Panc1 (cell line): ENCODE measurements at regions not wholly inside any gene's neighbourhood (a gene's known extent, or its start where the extent isn't known, plus 50 kb on each side); places are given as distances from the start of the nearest gene placed in this dataset.

Source experiments
- ATAC-seq: fragments of 200-7000 bp; cut with Tn5 transposase; 2 replicates; pipeline ENCODE4 v1.9.1; 2020; ENCODE audit warnings: mild to moderate bottlenecking, moderate library complexity
- BruUV-seq: library from RNA; stranded (reverse); fragments of 400-500 nt; replicated peaks from 2 replicates; lab custom pipeline; 2021; lab: Mats Ljungman, UMichigan
- CTCF ChIA-PET: fragments of 300-600 bp; sonication (Branson Sonifier 250); formaldehyde crosslinking; loops from one replicate; lab custom pipeline; 2022; ENCODE audit warnings: antibody characterized with exemption; lab: Charles Lee
- POLR2A ChIA-PET: fragments of 300-600 bp; sonication (Branson Sonifier 250); formaldehyde crosslinking; loops from one replicate; lab custom pipeline; 2022; ENCODE audit warnings: antibody characterized with exemption; lab: Charles Lee
- DNase-seq: peaks from one replicate; pipeline ENCODE4 v3.0.0-alpha.2; 2010; ENCODE audit warnings: low read depth, low spot score
- H3K27ac ChIP-seq: 2 replicates; pipeline ENCODE4 v1.5.1; 2011; ENCODE audit warnings: mild to moderate bottlenecking, low read length, inconsistent platforms
- H3K27me3 ChIP-seq: fragments of 200-500 bp; sonication (Bioruptor generic); 2 replicates; pipeline ENCODE4 v1.6.0; 2014; ENCODE audit warnings: low read length, inconsistent platforms; ENCODE audit not compliant: control insufficient read depth, insufficient read depth
- H3K36me3 ChIP-seq: fragments of 200-500 bp; sonication (Bioruptor generic); 2 replicates; pipeline ENCODE4 v1.5.1; 2014; ENCODE audit warnings: inconsistent platforms, mild to moderate bottlenecking, low read length, moderate library complexity; ENCODE audit not compliant: control insufficient read depth, insufficient read depth
- H3K4me1 ChIP-seq: 2 replicates; pipeline ENCODE4 v1.5.1; 2011; ENCODE audit warnings: inconsistent platforms, mild to moderate bottlenecking, low read length, moderate library complexity; ENCODE audit not compliant: control insufficient read depth, insufficient read depth
- H3K4me3 ChIP-seq, 2 experiments: 2 replicates each; pipeline ENCODE4 v1.5.1; 2011 to 2012; ENCODE audit warnings: low read depth in 2 of 2, low read length in 2 of 2, mild to moderate bottlenecking in 2 of 2, inconsistent platforms in 1 of 2, moderate library complexity in 1 of 2
- H3K9me3 ChIP-seq: fragments of 200-500 bp; sonication (Bioruptor generic); 2 replicates; pipeline ENCODE4 v1.5.1; 2014; ENCODE audit warnings: low read depth, mild to moderate bottlenecking, inconsistent platforms, low read length, moderate library complexity; ENCODE audit not compliant: control insufficient read depth, insufficient read depth
- CTCF ChIP-seq: fragments of 450-650 bp; IDR thresholded peaks from 2 replicates; pipeline ENCODE4 v1.5.1; 2017; ENCODE audit warnings: mild to moderate bottlenecking
- POLR2AphosphoS5 ChIP-seq: IDR thresholded peaks from 2 replicates; pipeline ENCODE4 v1.6.1; 2012; ENCODE audit warnings: mild to moderate bottlenecking, low read depth, low read length, moderate library complexity
- REST ChIP-seq, 2 experiments: IDR thresholded peaks; 2 replicates each; pipeline ENCODE4 v1.6.1; 2011 to 2012; ENCODE audit warnings: low read depth in 2 of 2, control low read depth in 1 of 2, low read length in 1 of 2, mild to moderate bottlenecking in 1 of 2, moderate library complexity in 1 of 2; ENCODE audit not compliant: insufficient read depth in 1 of 2
- SIN3A ChIP-seq: IDR thresholded peaks from 2 replicates; pipeline ENCODE4 v1.6.1; 2012; ENCODE audit warnings: low read depth, mild to moderate bottlenecking, low read length, moderate library complexity, borderline replicate concordance; ENCODE audit not compliant: insufficient read depth
- TCF7L2 ChIP-seq: IDR thresholded peaks from 2 replicates; pipeline ENCODE4 v1.6.1; 2011; ENCODE audit warnings: mild to moderate bottlenecking, low read depth, low read length, inconsistent platforms
- in situ Hi-C: cut with HindIII; loops from 2 replicates; pipeline ENCODE4 v1.10.0; 2016; ENCODE audit warnings: low sequenced_read_pairs, low pct_unique_long_range_greater_than_20kb
- intact Hi-C: fragments of 100-400 bp; cut with micrococcal nuclease; formaldehyde crosslinking; loops from one replicate; pipeline ENCODE4 v1.10.0; 2022; ENCODE audit not compliant: unreplicated experiment

GRCh38 chr2:173690349-173690748, 274.8 kb downstream of the SP3 start:
- DNase-seq, result no peak
- ChIA-PET POLR2A (no interaction called here), CTCF (no interaction called here)
- no peak overlapping the region for H3K4me3 ChIP-seq
- no peaks in the 10 kb centered on the region for H3K27me3 ChIP-seq
- in situ Hi-C loops, result no loop called here
- no peak overlapping the region for H3K27ac ChIP-seq
- no peak for ATAC-seq
- TF ChIP-seq CTCF, result no peak
- TF ChIP-seq POLR2AphosphoS5, result no peak
- TF ChIP-seq REST (IDR thresholded peaks at IDR 0.05; ENCODE audit: insufficient read depth in 1 of 2, low read depth in 2 of 2, low read length in 1 of 2), result no peak
- TF ChIP-seq TCF7L2, result no peak
- TF ChIP-seq SIN3A, result no peak
- no peaks in the 10 kb centered on the region for H3K9me3 ChIP-seq
- H3K36me3 ChIP-seq, result no peaks in the 10 kb centered on the region
- H3K4me1 ChIP-seq, result no peaks in the 10 kb centered on the region
- no TSS peak for BruUV-seq
- intact Hi-C loops, result no loop called here

GRCh38 chr2:173692068-173692467, 273.1 kb downstream of the SP3 start:
- intact Hi-C loops (no loop called here), in situ Hi-C loops (no loop called here)
- BruUV-seq, result no TSS peak
- TF ChIP-seq SIN3A (no peak), REST (IDR thresholded peaks at IDR 0.05; ENCODE audit: insufficient read depth in 1 of 2, low read depth in 2 of 2, low read length in 1 of 2) (no peak), TCF7L2 (no peak), CTCF (no peak), POLR2AphosphoS5 (no peak)
- no peaks in the 10 kb centered on the region for H3K4me1 ChIP-seq
- CTCF ChIA-PET, result no interaction called here
- H3K27me3 ChIP-seq, result no peaks in the 10 kb centered on the region
- no peak for ATAC-seq
- POLR2A ChIA-PET, result no interaction called here
- H3K36me3 ChIP-seq, result no peaks in the 10 kb centered on the region
- no peaks in the 10 kb centered on the region for H3K9me3 ChIP-seq
- H3K27ac ChIP-seq, result no peak overlapping the region
- no peak overlapping the region for H3K4me3 ChIP-seq
- DNase-seq, result no peak
